ENCODE measurements at regions not wholly inside any gene's neighbourhood (a gene's known extent, or its start where the extent isn't known, plus 50 kb on each side); places are given as distances from the start of the nearest gene placed in this dataset.
"Not testable (repeated sequence)": the region's sequence is repeated elsewhere in the genome, so short reads cannot be mapped to it uniquely, and the experiment has no call there.

- DNase-seq, result no peak
Measured at GRCh38 chr7:112540839-112541577, 60.2 kb downstream of the LSMEM1 start.

- peak in 1 of 2 experiments; percentile 18 for DNase-seq
Measured at GRCh38 chr7:112546723-112547513, 66.1 kb downstream of the LSMEM1 start.

GRCh38 chr7:112547916-112548315 is 67.1 kb downstream of the LSMEM1 start:
- no peak for DNase-seq

DNA sequence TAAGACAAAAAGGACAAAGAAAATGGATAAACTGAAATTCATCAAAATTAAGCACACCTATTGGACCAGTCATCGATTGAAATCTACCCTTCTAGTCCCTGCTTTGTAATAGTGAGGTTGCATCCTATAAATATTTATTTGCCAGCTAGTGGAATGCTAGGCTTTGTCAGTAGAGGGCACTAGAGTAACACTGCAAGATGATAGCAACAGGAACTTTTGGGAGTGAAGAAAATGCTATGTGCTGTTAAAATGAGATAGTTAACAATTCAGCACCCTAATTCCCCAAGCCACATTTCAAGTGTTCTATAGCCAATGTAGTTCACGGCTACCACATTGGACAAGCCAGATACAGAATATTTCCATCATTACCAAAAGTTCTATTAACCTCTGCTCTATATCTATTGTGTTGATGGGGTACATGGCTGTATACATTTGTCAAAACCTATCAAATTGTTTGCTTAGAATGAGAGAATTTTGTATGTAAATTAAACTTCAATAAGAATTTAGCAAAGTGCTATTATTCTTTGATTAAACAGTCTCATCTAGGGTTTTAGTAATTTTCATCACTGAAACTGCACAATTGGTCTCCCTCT is 69.8 kb downstream of the LSMEM1 start:
- peak; percentile 18 to 67 for DNase-seq

GRCh38 chr7:112551521-112551920 is 70.7 kb downstream of the LSMEM1 start:
- not testable (repeated sequence) for DNase-seq

- DNase-seq, result no peak
Measured at GRCh38 chr7:112554591-112554990, 73.8 kb downstream of the LSMEM1 start.

DNA sequence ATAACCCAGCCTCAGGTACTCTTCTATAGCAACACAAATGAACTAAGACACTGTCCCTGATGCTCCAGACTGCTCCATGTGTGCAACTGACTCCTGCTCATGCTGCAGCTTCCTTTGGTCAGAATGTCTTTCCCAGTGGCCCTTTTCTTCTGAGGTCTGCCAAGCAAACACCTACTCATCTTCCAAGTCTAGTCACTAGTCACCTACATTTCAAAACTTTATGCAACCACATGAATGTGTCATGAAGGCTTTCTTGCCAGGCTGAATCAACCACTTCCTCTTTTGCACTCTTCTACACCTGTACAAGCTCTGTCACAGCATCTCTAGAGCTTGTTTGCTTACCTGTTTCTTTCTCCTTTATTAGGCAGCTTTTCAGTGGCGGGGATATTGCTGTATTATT is 75.8 kb downstream of the LSMEM1 start:
- no peak for DNase-seq

GRCh38 chr7:112566442-112567324 is 85.9 kb downstream of the LSMEM1 start:
- peak; percentile 73 to 84 for DNase-seq

GRCh38 chr7:112567388-112567787 is 86.6 kb downstream of the LSMEM1 start:
- no peak for DNase-seq

- DNase-seq, result no peak
Measured at GRCh38 chr7:112571852-112572607, 91.2 kb downstream of the LSMEM1 start.

GRCh38 chr7:112572669-112573301 is 92.0 kb downstream of the LSMEM1 start:
- DNase-seq, result no peak

GRCh38 chr7:112573302-112574039 is 92.7 kb downstream of the LSMEM1 start:
- DNase-seq, result no peak

GRCh38 chr7:112575864-112576263 is 95.1 kb downstream of the LSMEM1 start:
- no peak for DNase-seq

DNA sequence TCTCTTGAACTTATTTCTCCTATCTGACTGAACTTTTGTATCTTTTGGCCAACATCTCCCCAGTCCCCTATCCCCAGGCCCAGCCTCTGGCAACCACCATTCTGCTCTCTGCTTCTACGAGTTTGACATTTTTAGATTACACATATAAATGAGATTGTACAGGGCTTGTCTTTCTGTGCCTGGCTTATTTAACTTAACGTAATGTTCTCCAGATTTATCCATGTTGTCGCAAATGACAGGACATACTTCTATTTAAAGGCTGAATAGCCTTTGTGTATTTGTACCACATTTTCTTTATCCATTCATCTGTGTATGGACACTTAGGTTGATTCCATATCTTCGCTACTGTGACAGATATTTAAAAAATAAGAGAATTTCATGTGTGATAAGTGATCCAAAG is 98.6 kb downstream of the LSMEM1 start:
- no peak for DNase-seq

DNA sequence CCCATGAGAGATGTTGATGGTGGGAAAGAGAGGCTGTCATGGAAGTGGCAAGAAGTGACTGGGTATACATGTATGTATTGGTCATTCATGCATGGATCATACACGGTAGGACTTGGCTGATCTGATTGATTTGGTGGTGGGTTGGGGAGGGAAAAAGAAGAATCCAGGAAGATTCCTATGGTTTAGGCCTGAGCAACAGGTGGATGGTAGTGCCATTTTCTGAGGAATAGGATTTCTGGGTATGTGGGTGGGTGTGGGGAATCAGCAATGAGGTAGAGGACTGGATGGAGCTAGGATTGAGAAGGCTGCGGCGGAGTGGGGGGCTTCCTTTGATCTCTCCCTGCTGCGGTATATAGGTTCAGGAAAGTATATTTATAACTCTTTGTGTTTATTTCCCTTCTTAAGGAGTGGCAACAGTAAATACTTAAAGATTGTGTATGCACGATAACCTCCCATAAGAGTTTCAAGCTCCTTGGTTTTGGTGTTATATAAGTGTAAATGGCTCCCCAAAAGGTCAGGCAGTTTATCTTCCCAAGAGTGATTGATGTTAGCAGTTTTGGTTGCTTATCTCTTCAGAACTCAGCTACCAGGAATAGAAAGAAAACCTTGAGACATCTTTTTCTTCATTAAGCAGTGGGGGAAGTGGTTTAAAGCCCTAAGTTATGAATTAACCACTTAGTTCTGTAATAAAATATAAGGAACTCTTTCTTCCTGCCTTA is 100.1 kb downstream of the LSMEM1 start:
- no peak for DNase-seq

GRCh38 chr7:112581529-112581928 is 100.7 kb downstream of the LSMEM1 start:
- DNase-seq, result no peak

DNA sequence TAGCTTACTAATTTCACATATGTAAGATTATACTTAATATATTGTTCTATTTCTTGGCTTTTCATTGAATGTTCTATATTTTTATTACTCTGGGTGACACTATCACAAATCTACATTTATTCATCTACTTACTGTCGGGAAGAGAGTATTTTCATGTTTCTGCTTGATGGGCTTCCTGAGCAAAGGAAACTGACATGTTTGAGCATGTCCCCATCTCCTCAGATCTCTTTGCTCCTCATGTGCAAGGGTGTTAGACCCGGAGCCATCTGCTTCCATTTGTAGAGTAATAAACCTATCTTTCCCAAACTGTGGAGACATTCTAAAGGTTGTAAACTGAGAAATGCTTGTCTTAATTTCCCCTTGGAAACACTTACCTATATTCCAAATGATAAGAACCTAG is 103.5 kb downstream of the LSMEM1 start:
- DNase-seq, result peak in 1 of 2 experiments; percentile 51

DNA sequence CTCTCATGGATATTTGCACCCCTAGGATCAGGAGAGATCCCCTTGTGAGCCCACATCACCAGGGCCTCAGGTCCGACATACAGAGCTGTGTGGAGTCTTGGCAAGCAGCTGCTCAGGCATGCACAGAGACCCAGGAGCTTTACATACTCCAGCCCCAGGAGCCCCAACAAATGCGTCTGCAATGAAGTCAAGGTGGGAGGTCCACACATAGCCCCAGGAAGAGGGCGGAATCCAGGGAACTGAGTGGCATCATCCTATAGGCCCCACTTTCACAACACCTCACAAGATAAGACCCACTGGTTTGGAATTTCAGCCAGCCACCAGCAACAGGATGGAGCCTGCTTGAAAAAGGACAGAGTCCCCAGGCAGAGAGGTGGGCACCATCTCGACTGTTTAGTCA is 106.7 kb downstream of the LSMEM1 start:
- DNase-seq, result no peak

DNA sequence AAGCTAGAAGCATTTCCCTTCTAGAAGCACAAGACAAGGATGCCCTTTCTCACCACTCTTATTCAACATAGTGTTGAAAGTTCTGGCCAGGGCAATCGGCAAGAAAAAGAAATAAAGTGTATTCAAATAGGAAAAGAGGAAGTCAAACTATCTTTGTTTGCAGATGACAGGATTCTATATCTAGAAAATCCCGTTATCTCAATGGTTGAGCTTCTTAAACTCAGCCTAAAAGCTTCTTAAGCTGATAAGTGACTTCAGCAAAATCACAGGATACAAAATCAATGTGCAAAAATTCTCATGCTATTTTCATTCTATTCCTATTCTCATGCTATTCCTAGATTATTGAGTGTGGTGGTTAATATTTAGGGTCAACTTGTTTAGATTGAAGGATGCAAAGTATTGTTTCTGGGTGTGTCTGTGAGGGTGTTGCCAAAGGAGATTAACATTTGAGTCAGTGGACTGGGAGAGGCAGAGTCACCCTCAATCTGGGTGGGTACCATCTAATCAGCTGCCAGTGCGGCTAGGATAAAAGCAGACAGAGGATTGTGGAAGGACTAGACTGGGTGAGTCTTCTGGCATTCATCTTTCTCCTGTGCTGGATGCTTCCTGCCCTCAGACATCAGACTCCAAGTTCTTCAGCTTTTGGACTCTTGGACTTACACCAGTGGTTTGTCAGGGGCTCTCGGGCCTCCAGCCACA is 111.9 kb downstream of the LSMEM1 start:
- DNase-seq, result not testable (repeated sequence)
